Calu3 (cell line): ENCODE measurements at regions not wholly inside any gene's neighbourhood (a gene's known extent, or its start where the extent isn't known, plus 50 kb on each side); places are given as distances from the start of the nearest gene placed in this dataset.

ENCODE experiments used
- BruUV-seq: library from RNA; stranded (reverse); fragments of 400-500 nt; replicated peaks from 2 replicates; lab custom pipeline; 2021; lab: Mats Ljungman, UMichigan
- CTCF ChIA-PET: fragments of 300-600 bp; sonication (Branson Sonifier 250); formaldehyde crosslinking; loops from one replicate; lab custom pipeline; 2022; ENCODE audit warnings: antibody characterized with exemption; lab: Charles Lee
- DNase-seq: peaks from one replicate; pipeline ENCODE4 v3.0.0; 2022
- H3K27ac Mint-ChIP-seq: one replicate; pipeline ENCODE4 v1.8.0; 2022; ENCODE audit warnings: mixed read lengths; ENCODE audit not compliant: unreplicated experiment
- H3K27me3 Mint-ChIP-seq: one replicate; pipeline ENCODE4 v1.8.0; 2022; ENCODE audit warnings: mixed read lengths; ENCODE audit not compliant: unreplicated experiment
- H3K36me3 Mint-ChIP-seq: one replicate; pipeline ENCODE4 v1.8.0; 2022; ENCODE audit warnings: mild to moderate bottlenecking, moderate library complexity, mixed read lengths; ENCODE audit not compliant: insufficient read depth, unreplicated experiment
- H3K4me1 Mint-ChIP-seq: one replicate; pipeline ENCODE4 v1.8.0; 2022; ENCODE audit warnings: mild to moderate bottlenecking, low read depth, mixed read lengths; ENCODE audit not compliant: unreplicated experiment
- H3K4me3 Mint-ChIP-seq: one replicate; pipeline ENCODE4 v1.8.0; 2022; ENCODE audit warnings: mild to moderate bottlenecking, low read depth, moderate library complexity, mixed read lengths; ENCODE audit not compliant: unreplicated experiment
- H3K9me3 Mint-ChIP-seq: one replicate; pipeline ENCODE4 v1.8.0; 2022; ENCODE audit warnings: low read depth, mixed read lengths; ENCODE audit not compliant: unreplicated experiment
- CTCF ChIP-seq: fragments of 200-600 bp; IDR thresholded peaks from one replicate; pipeline ENCODE4 v1.8.0; 2022; ENCODE audit warnings: antibody characterized with exemption; ENCODE audit not compliant: unreplicated experiment
- intact Hi-C: fragments of 100-400 bp; cut with micrococcal nuclease; formaldehyde crosslinking; loops from one replicate; pipeline ENCODE4 v1.10.0; 2022; ENCODE audit not compliant: unreplicated experiment

GRCh38 chr12:68505970-68506369 is 104.7 kb upstream of the RAP1B start:
- H3K36me3 Mint-ChIP-seq = no peaks in the 10 kb centered on the region
- no peak overlapping the region for H3K4me3 Mint-ChIP-seq
- TF ChIP-seq CTCF = no peak
- no peak overlapping the region for H3K27ac Mint-ChIP-seq
- CTCF ChIA-PET = interaction anchor here (0.5 kb wide), 1 partner anchor 164 kb away, joined by 9 read pairs; no protein-coding TSS in a partner anchor
- peaks cover 20% of the 10 kb centered on the region for H3K27me3 Mint-ChIP-seq
- no peaks in the 10 kb centered on the region for H3K4me1 Mint-ChIP-seq
- H3K9me3 Mint-ChIP-seq = no peaks in the 10 kb centered on the region
- no peak for DNase-seq
- BruUV-seq = no TSS peak
- intact Hi-C loops = no loop called here

GRCh38 chr12:68506619-68507018 is 104.1 kb upstream of the RAP1B start:
- H3K27me3 Mint-ChIP-seq = peaks cover 13% of the 10 kb centered on the region
- intact Hi-C loops = no loop called here
- no peak for DNase-seq
- CTCF ChIA-PET = interaction anchor here (0.5 kb wide), 1 partner anchor 163 kb away, joined by 9 read pairs; no protein-coding TSS in a partner anchor
- no peaks in the 10 kb centered on the region for H3K9me3 Mint-ChIP-seq
- H3K36me3 Mint-ChIP-seq = no peaks in the 10 kb centered on the region
- BruUV-seq = no TSS peak
- H3K4me1 Mint-ChIP-seq = no peaks in the 10 kb centered on the region
- TF ChIP-seq CTCF = no peak
- no peak overlapping the region for H3K27ac Mint-ChIP-seq
- no peak overlapping the region for H3K4me3 Mint-ChIP-seq

- no peaks in the 10 kb centered on the region for H3K4me1 Mint-ChIP-seq
- BruUV-seq = no TSS peak
Observed at GRCh38 chr12:68507657-68508056, 103.0 kb upstream of the RAP1B start.

GRCh38 chr12:68508576-68508975 is 102.1 kb upstream of the RAP1B start:
- Mint-ChIP-seq H3K4me1 (no peaks in the 10 kb centered on the region), H3K4me3 (no peak overlapping the region), H3K27ac (no peak overlapping the region), H3K27me3 (peaks cover 12% of the 10 kb centered on the region), H3K36me3 (no peaks in the 10 kb centered on the region), H3K9me3 (peaks cover 2% of the 10 kb centered on the region)
- CTCF ChIA-PET = no interaction called here
- intact Hi-C loops = no loop called here
- no peak for DNase-seq
- no TSS peak for BruUV-seq
- TF ChIP-seq CTCF = no peak

More at GRCh38 chr12:68507657-68508056, 103.0 kb upstream of the RAP1B start:
- DNase-seq = no peak
- Mint-ChIP-seq H3K36me3 (no peaks in the 10 kb centered on the region), H3K27ac (no peak overlapping the region), H3K4me3 (no peak overlapping the region), H3K27me3 (peaks cover 12% of the 10 kb centered on the region), H3K9me3 (peaks cover under 1% of the 10 kb centered on the region)
- intact Hi-C loops = no loop called here
- TF ChIP-seq CTCF = no peak
- CTCF ChIA-PET = no interaction called here
